ENCODE measurements at regions not wholly inside any gene's neighbourhood (a gene's known extent, or its start where the extent isn't known, plus 50 kb on each side); places are given as distances from the start of the nearest gene placed in this dataset.

GRCh38 chr1:115893545-115893944, 52.6 kb upstream of the NHLH2 start:
- no peak overlapping the region for H3K4me2 ChIP-seq
- H2AFZ ChIP-seq (ENCODE audit: low read depth) = no peak overlapping the region
- H3K4me1 ChIP-seq (ENCODE audit: control insufficient read depth in 1 of 2, insufficient read depth in 2 of 2, low read depth in 1 of 2, low read length in 1 of 2) = no peaks in the 10 kb centered on the region
- no peaks in the 10 kb centered on the region for H3K79me2 ChIP-seq (ENCODE audit: insufficient read depth)
- no peak for TF ChIP-seq YY1 (IDR thresholded peaks at IDR 0.05; ENCODE audit: low read depth)
- TF ChIP-seq SIN3A (IDR thresholded peaks at IDR 0.05; ENCODE audit: borderline replicate concordance, low read depth, low read length) = no peak
- no peak for TF ChIP-seq USF1 (IDR thresholded peaks at IDR 0.05; ENCODE audit: borderline replicate concordance, low read depth)
- no peak for TF ChIP-seq CHD2 (IDR thresholded peaks at IDR 0.05; ENCODE audit: low read length, partially characterized antibody)
- TF ChIP-seq RFX5 (IDR thresholded peaks at IDR 0.05; ENCODE audit: low read length) = no peak
- no peak for TF ChIP-seq REST (IDR thresholded peaks at IDR 0.05; ENCODE audit: low read depth, low read length)
- TF ChIP-seq TCF12 (IDR thresholded peaks at IDR 0.05) = no peak
- no peak for TF ChIP-seq NFIC (IDR thresholded peaks at IDR 0.05; ENCODE audit: borderline replicate concordance)
- H3K9me2 ChIP-seq = no peaks in the 10 kb centered on the region
- H3K9me3 ChIP-seq = no peaks in the 10 kb centered on the region
- no peaks in the 10 kb centered on the region for H3K36me3 ChIP-seq (replicated peaks in 1 of 2; ENCODE audit: control insufficient read depth in 1 of 2, insufficient read depth in 2 of 2, low read length in 1 of 2)
- H3K27me3 ChIP-seq (ENCODE audit: insufficient read depth) = no peaks in the 10 kb centered on the region; the same call in 1 of the 2 replicates
- H3K27ac ChIP-seq (ENCODE audit: low read depth in 2 of 2, low read length in 1 of 2) = no peak overlapping the region
- H3K4me3 ChIP-seq (ENCODE audit: low read depth in 2 of 2, low read length in 1 of 2) = no peak overlapping the region
- POLR2A ChIA-PET = interaction anchor here (1.0 kb wide), 1 partner anchor 16 kb away, joined by 3 read pairs; no protein-coding TSS in a partner anchor
- H4K20me1 ChIP-seq (ENCODE audit: insufficient read depth) = no peaks in the 10 kb centered on the region
- no peak overlapping the region for H3K9ac ChIP-seq
- 51% methylated on average over 8 of the region's 8 CpGs for WGBS (ENCODE audit: low lambda C conversion rate)
- no peak for DNase-seq
- H3F3A ChIP-seq (replicated peaks; ENCODE audit: insufficient read depth) = no peaks in the 10 kb centered on the region
- CTCF ChIA-PET = interaction anchor here (1.0 to 1.2 kb wide), 3 partner anchors 11 to 67 kb away, joined by 3 to 5 read pairs (median 4); no protein-coding TSS in a partner anchor

- Histone ChIP-seq H3F3A (replicated peaks; ENCODE audit: insufficient read depth) (no peaks in the 10 kb centered on the region), H3K4me1 (ENCODE audit: control insufficient read depth in 1 of 2, insufficient read depth in 2 of 2, low read depth in 1 of 2, low read length in 1 of 2) (no peaks in the 10 kb centered on the region), H3K79me2 (ENCODE audit: insufficient read depth) (no peaks in the 10 kb centered on the region), H3K9me2 (no peaks in the 10 kb centered on the region), H3K4me3 (ENCODE audit: low read depth in 2 of 2, low read length in 1 of 2) (no peak overlapping the region), H3K27me3 (ENCODE audit: insufficient read depth) (no peaks in the 10 kb centered on the region; the same call in 1 of the 2 replicates), H4K20me1 (ENCODE audit: insufficient read depth) (no peaks in the 10 kb centered on the region), H3K4me2 (no peak overlapping the region), H3K36me3 (replicated peaks in 1 of 2; ENCODE audit: control insufficient read depth in 1 of 2, insufficient read depth in 2 of 2, low read length in 1 of 2) (no peaks in the 10 kb centered on the region), H2AFZ (ENCODE audit: low read depth) (no peak overlapping the region), H3K27ac (ENCODE audit: low read depth in 2 of 2, low read length in 1 of 2) (no peak overlapping the region), H3K9me3 (no peaks in the 10 kb centered on the region), H3K9ac (no peak overlapping the region)
- no peak for DNase-seq
- 50% methylated on average over 4 of the region's 4 CpGs for WGBS (ENCODE audit: low lambda C conversion rate)
- ChIA-PET POLR2A (no interaction called here), CTCF (interaction anchor here (0.6 kb wide), 1 partner anchor 107 kb away, joined by 3 read pairs; no protein-coding TSS in a partner anchor)
- TF ChIP-seq FOXJ3 (CRISPR knock-in tag; IDR thresholded peaks at IDR 0.05) (no peak), SMC3 (IDR thresholded peaks at IDR 0.05; ENCODE audit: low read depth, low read length) (no peak), FOXM1 (IDR thresholded peaks at IDR 0.05; ENCODE audit: low read depth) (no peak), IRF3 (IDR thresholded peaks at IDR 0.05; ENCODE audit: low read depth, low read length) (no peak), FOSL2 (IDR thresholded peaks at IDR 0.05; ENCODE audit: borderline replicate concordance, low read depth) (no peak), RFX5 (IDR thresholded peaks at IDR 0.05; ENCODE audit: low read length) (no peak), NRF1 (IDR thresholded peaks at IDR 0.05; ENCODE audit: low read depth, low read length) (no peak), EZH2phosphoT487 (IDR thresholded peaks at IDR 0.05; ENCODE audit: borderline replicate concordance, low read depth) (no peak), GATA2 (CRISPR knock-in tag; IDR thresholded peaks at IDR 0.05) (no peak), RCOR1 (IDR thresholded peaks at IDR 0.05; ENCODE audit: low read length) (no peak), CHD2 (IDR thresholded peaks at IDR 0.05; ENCODE audit: low read length, partially characterized antibody) (no peak), SIN3A (IDR thresholded peaks at IDR 0.05; ENCODE audit: borderline replicate concordance, low read depth, low read length) (no peak), ZBTB33 (IDR thresholded peaks at IDR 0.05; ENCODE audit: borderline replicate concordance, low read depth) (no peak)
Measured at GRCh38 chr1:115898020-115898419, 57.1 kb upstream of the NHLH2 start.
